Activated CD8-positive, alpha-beta T cell treated with anti-CD3 and anti-CD28 coated beads, Interleukin-2, amount 10 ng/mL, durations not matched to agents 7 days and 5 days (primary cell): ENCODE measurements at regions not wholly inside any gene's neighbourhood (a gene's known extent, or its start where the extent isn't known, plus 50 kb on each side); places are given as distances from the start of the nearest gene placed in this dataset.
"Not testable (repeated sequence)": the region's sequence is repeated elsewhere in the genome, so short reads cannot be mapped to it uniquely, and the experiment has no call there.

Experiments
- ATAC-seq: fragments of 150-1000 bp; cut with Tn5 transposase; one replicate; pipeline ENCODE4 v1.10.0; 2021; ENCODE audit warnings: moderate library complexity
- CTCF ChIA-PET: fragments of 350-600 bp; sonication (Branson Sonifier 250); formaldehyde crosslinking; loops from one replicate; lab custom pipeline; 2021; ENCODE audit warnings: antibody characterized with exemption; lab: Charles Lee
- POLR2A ChIA-PET: fragments of 350-600 bp; sonication (Branson Sonifier 250); formaldehyde crosslinking; loops from one replicate; lab custom pipeline; 2021; ENCODE audit warnings: antibody characterized with exemption; lab: Charles Lee
- DNase-seq: peaks from one replicate; pipeline ENCODE4 v3.0.0-alpha.2; 2020
- H3K27ac Mint-ChIP-seq: one replicate; pipeline ENCODE4 v1.8.0; 2021; ENCODE audit warnings: mild to moderate bottlenecking, mixed read lengths
- H3K27me3 Mint-ChIP-seq: one replicate; pipeline ENCODE4 v1.8.0; 2021; ENCODE audit warnings: low read depth, mixed read lengths
- H3K36me3 Mint-ChIP-seq: one replicate; pipeline ENCODE4 v1.8.0; 2021; ENCODE audit warnings: low read depth, mixed read lengths
- H3K4me1 Mint-ChIP-seq: one replicate; pipeline ENCODE4 v1.8.0; 2021; ENCODE audit warnings: low read depth, mixed read lengths
- H3K4me3 Mint-ChIP-seq: one replicate; pipeline ENCODE4 v1.8.0; 2021; ENCODE audit warnings: mild to moderate bottlenecking, mixed read lengths
- H3K9me3 Mint-ChIP-seq: one replicate; pipeline ENCODE4 v1.8.0; 2022; ENCODE audit warnings: mixed read lengths; ENCODE audit not compliant: insufficient read depth

DNA sequence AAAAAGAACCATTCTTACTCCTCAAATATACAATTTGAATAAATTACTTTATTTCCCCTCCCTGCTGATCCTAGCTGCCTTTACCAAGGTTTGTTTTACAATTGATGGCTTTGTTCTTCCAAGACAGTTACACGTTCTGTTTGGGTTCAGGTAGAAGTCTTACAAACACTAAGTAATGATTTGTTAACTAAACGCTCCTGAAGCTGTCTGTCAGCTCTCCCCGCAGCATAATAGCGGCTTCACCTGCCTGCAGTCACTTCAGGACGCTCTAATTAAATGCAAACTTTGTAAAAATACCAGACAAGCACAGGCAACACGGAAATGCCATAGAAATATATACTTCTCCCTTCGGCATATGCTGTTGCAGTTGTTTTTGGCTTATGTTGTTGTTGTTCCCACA is 176.4 kb upstream of the MDFIC2 start:
- Mint-ChIP-seq H3K9me3 (no peaks in the 10 kb centered on the region), H3K27me3 (peaks cover 12% of the 10 kb centered on the region), H3K27ac (no peak overlapping the region), H3K36me3 (no peaks in the 10 kb centered on the region), H3K4me3 (no peak overlapping the region), H3K4me1 (no peaks in the 10 kb centered on the region)
- ChIA-PET CTCF (no interaction called here), POLR2A (no interaction called here)
- DNase-seq (no peak), ATAC-seq (no peak)

GRCh38 chr3:70488131-70488530 is 175.7 kb upstream of the MDFIC2 start:
- Mint-ChIP-seq H3K36me3 (no peaks in the 10 kb centered on the region), H3K4me3 (no peak overlapping the region), H3K27ac (no peak overlapping the region), H3K27me3 (peaks cover 12% of the 10 kb centered on the region), H3K4me1 (no peaks in the 10 kb centered on the region), H3K9me3 (no peaks in the 10 kb centered on the region)
- ChIA-PET POLR2A (no interaction called here), CTCF (no interaction called here)
- ATAC-seq (no peak), DNase-seq (no peak)

DNA sequence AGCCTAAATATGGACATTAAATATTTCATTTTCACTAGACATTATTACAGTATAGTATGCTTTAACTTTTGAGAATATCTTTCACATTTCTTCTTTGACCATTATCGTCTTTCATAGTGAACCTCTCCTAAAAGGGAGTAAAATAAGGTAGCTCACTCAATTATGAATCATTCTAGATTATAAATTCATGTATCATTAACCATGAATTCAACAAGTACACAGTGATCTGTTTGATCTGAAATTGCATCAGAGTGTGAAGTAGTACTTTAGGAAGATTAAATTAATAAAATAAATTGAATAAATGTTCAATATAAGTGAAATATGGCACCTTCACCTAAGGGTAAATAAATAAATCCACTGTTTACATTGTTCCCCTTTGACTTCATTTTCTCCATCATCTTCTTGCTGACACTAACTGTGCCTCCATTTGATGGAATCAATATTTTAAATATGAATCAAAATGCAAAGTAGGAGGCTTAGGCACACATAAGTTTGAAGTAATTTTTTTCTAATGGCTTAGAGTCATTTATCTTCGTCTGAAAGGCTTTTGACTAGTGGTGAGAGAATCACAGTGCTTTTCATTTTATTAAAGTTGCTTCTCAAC is 174.1 kb upstream of the MDFIC2 start:
- no peaks in the 10 kb centered on the region for H3K36me3 Mint-ChIP-seq
- no peak overlapping the region for H3K27ac Mint-ChIP-seq
- H3K9me3 Mint-ChIP-seq: no peaks in the 10 kb centered on the region
- no peaks in the 10 kb centered on the region for H3K4me1 Mint-ChIP-seq
- ATAC-seq: no peak
- H3K4me3 Mint-ChIP-seq: no peak overlapping the region
- peaks cover 14% of the 10 kb centered on the region for H3K27me3 Mint-ChIP-seq
- ChIA-PET POLR2A (no interaction called here), CTCF (no interaction called here)
- no peak for DNase-seq

- ChIA-PET POLR2A (no interaction called here), CTCF (no interaction called here)
- Mint-ChIP-seq H3K27ac (no peak overlapping the region), H3K4me1 (no peaks in the 10 kb centered on the region), H3K36me3 (no peaks in the 10 kb centered on the region), H3K9me3 (no peaks in the 10 kb centered on the region), H3K4me3 (no peak overlapping the region), H3K27me3 (no peaks in the 10 kb centered on the region)
- DNase-seq (no peak), ATAC-seq (no peak)
These were observed 163.7 kb upstream of the MDFIC2 start for GRCh38 chr3:70476174-70476573.

DNA sequence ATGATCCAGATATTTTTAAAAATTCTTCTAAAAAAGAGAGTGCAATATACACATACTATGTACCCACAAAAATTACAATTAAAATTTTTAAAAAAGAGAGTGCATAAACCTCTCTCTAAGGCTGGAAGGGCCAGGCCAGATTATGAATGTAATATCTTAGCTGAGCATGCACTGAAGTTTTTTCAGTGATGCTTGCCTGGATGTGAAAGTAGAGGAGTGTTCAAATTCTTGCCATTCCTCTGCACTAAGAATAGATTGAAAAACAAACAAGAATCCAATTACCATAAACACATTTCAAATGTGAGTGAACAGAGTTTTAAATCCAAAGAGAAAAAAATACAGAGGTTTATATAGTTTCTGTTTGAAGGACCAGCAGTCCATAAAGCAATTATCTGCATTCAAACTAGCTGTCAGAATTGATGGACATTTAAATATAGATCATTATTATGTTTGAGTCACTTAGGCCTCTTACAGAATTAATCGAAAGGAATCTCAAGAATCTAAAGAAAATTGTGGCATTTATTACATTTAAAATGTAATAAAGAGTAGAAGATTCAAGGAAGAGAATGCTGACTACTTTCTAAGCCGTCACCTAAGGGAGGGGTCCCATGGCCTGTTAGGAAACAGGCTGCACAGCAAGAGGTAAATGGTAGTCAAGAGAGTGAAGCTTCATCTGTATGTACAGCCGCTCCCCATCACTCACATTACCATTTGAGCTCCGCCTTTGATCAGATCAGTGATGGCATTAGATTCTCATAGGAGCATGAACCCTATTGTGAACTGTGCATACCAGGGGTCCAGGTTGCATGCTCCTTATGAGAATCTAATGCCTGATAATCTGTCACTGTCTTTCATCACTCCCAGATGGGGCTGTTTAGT is 159.3 kb upstream of the MDFIC2 start:
- Mint-ChIP-seq H3K9me3 (no peaks in the 10 kb centered on the region), H3K27ac (no peak overlapping the region), H3K36me3 (no peaks in the 10 kb centered on the region), H3K4me1 (no peaks in the 10 kb centered on the region), H3K4me3 (no peak overlapping the region), H3K27me3 (no peaks in the 10 kb centered on the region)
- no peak for DNase-seq
- ATAC-seq: no peak
- POLR2A ChIA-PET: no interaction called here
- CTCF ChIA-PET: no interaction called here

- H3K36me3 Mint-ChIP-seq: no peaks in the 10 kb centered on the region
- ChIA-PET POLR2A (no interaction called here), CTCF (no interaction called here)
- H3K27me3 Mint-ChIP-seq: no peaks in the 10 kb centered on the region
- no peak overlapping the region for H3K27ac Mint-ChIP-seq
- no peaks in the 10 kb centered on the region for H3K9me3 Mint-ChIP-seq
- H3K4me3 Mint-ChIP-seq: no peak overlapping the region
- no peaks in the 10 kb centered on the region for H3K4me1 Mint-ChIP-seq
- no peak for ATAC-seq
- DNase-seq: no peak
These were observed 153.7 kb upstream of the MDFIC2 start for GRCh38 chr3:70466096-70466495.

- CTCF ChIA-PET: interaction anchor here (0.6 kb wide), 1 partner anchor 349 kb away, joined by 3 read pairs; no protein-coding TSS in a partner anchor
- POLR2A ChIA-PET: no interaction called here
- DNase-seq (no peak), ATAC-seq (no peak)
- H3K4me3 Mint-ChIP-seq: no peak overlapping the region
- no peaks in the 10 kb centered on the region for H3K9me3 Mint-ChIP-seq
- H3K27me3 Mint-ChIP-seq: no peaks in the 10 kb centered on the region
- H3K27ac Mint-ChIP-seq: no peak overlapping the region
- H3K4me1 Mint-ChIP-seq: no peaks in the 10 kb centered on the region
- H3K36me3 Mint-ChIP-seq: no peaks in the 10 kb centered on the region
These were observed 152.4 kb upstream of the MDFIC2 start for GRCh38 chr3:70464876-70465275.

DNA sequence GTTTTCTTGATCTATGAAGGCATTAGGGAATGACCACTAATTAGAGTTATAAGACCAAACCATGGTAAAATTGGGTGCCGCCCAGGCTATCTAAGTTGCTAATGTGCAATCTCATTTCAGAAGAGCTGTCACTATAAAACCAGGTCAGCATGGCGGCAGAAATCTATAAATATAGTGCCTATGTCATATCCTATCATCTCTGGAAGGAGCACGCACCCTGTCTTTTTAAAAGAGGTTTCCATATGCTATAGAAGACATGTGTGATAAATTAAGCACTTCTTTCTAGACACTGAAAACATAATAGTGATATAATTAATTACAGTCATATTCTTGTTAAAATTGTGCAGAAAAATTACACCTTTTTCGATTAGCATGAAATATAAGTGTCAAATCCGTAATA is 152.0 kb upstream of the MDFIC2 start:
- Mint-ChIP-seq H3K4me3 (no peak overlapping the region), H3K36me3 (no peaks in the 10 kb centered on the region), H3K27ac (no peak overlapping the region), H3K9me3 (no peaks in the 10 kb centered on the region), H3K27me3 (no peaks in the 10 kb centered on the region), H3K4me1 (no peaks in the 10 kb centered on the region)
- ATAC-seq (no peak), DNase-seq (no peak)
- ChIA-PET POLR2A (no interaction called here), CTCF (interaction anchor here (0.6 kb wide), 1 partner anchor 349 kb away, joined by 3 read pairs; no protein-coding TSS in a partner anchor)

GRCh38 chr3:70450220-70450619 is 137.8 kb upstream of the MDFIC2 start:
- not testable (repeated sequence) for DNase-seq

GRCh38 chr3:70435422-70435821 is 123.0 kb upstream of the MDFIC2 start:
- CTCF ChIA-PET, H3K4me1 Mint-ChIP-seq, ATAC-seq, H3K27ac Mint-ChIP-seq, POLR2A ChIA-PET, H3K4me3 Mint-ChIP-seq, H3K27me3 Mint-ChIP-seq, H3K36me3 Mint-ChIP-seq, DNase-seq, H3K9me3 Mint-ChIP-seq: not testable (repeated sequence)

More at GRCh38 chr3:70450220-70450619, 137.8 kb upstream of the MDFIC2 start:
- H3K9me3 Mint-ChIP-seq, CTCF ChIA-PET, H3K27ac Mint-ChIP-seq, POLR2A ChIA-PET, H3K4me1 Mint-ChIP-seq, H3K4me3 Mint-ChIP-seq, H3K27me3 Mint-ChIP-seq, ATAC-seq, H3K36me3 Mint-ChIP-seq: not testable (repeated sequence)

DNA sequence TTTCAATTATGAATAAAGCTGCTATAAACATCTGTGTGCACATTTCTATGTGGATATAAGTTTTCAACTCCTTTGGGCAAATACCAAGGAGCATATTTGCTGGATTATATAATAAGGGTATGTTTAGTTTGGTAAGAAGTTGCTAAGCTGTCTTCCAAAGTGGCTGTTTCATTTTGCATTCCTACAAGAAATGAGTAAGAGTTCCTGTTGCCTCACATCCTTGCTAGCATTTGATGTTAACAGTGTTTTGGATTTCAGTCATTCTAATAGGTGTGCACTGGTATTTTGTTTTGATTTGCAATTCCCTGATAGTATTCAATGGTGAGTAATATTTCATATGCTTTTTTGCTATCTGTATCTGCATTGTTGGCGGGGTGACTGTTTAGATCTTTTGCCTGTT is 120.7 kb upstream of the MDFIC2 start:
- ATAC-seq (no peak), DNase-seq (no peak)
- Mint-ChIP-seq H3K4me3 (no peak overlapping the region), H3K27ac (no peak overlapping the region), H3K36me3 (no peaks in the 10 kb centered on the region), H3K9me3 (no peaks in the 10 kb centered on the region), H3K27me3 (no peaks in the 10 kb centered on the region), H3K4me1 (no peaks in the 10 kb centered on the region)
- POLR2A ChIA-PET: no interaction called here
- CTCF ChIA-PET: interaction anchor here (0.7 kb wide), 1 partner anchor 1412 kb away, joined by 3 read pairs; no protein-coding TSS in a partner anchor

DNA sequence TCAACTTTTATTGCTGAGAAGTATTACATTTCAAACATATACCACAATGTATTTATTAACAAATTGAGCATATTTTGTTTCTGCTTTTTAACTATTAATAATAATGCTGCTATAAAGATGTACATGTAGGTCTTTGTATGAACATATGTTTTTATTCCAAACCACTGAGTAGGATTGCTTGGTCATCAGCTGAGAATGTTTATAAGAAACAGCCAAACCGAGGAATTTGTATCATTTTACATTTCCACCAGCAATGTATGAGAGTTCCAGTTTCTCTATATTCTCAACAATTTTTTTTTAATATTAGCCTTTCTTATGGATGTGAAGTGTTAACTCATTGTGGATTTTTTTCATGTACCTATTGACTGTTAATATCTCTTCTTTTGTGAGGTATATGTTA is 119.5 kb upstream of the MDFIC2 start:
- Mint-ChIP-seq H3K4me1 (no peaks in the 10 kb centered on the region), H3K27ac (no peak overlapping the region), H3K9me3 (no peaks in the 10 kb centered on the region), H3K27me3 (no peaks in the 10 kb centered on the region), H3K4me3 (no peak overlapping the region), H3K36me3 (no peaks in the 10 kb centered on the region)
- ATAC-seq: no peak
- no peak for DNase-seq
- CTCF ChIA-PET: no interaction called here
- POLR2A ChIA-PET: no interaction called here
